MM.1S (cell line): ENCODE measurements at regions not wholly inside any gene's neighbourhood (a gene's known extent, or its start where the extent isn't known, plus 50 kb on each side); places are given as distances from the start of the nearest gene placed in this dataset.

Experiments used
- EZH2 ChIP-seq: fragments of 300-600 bp; sonication (generic); optimal IDR thresholded peaks from 2 replicates; pipeline ENCODE3; 2017; ENCODE audit warnings: low read depth, mild to moderate bottlenecking, antibody characterized with exemption, low read length, mixed read lengths
- TF ChIP-seq, protein P1 (sequence below): fragments of 300-600 bp; sonication (generic); IDR thresholded peaks from 2 replicates; pipeline ENCODE4 v1.5.1; 2016; ENCODE audit warnings: antibody characterized with exemption, low read length, mixed read lengths

DNA sequence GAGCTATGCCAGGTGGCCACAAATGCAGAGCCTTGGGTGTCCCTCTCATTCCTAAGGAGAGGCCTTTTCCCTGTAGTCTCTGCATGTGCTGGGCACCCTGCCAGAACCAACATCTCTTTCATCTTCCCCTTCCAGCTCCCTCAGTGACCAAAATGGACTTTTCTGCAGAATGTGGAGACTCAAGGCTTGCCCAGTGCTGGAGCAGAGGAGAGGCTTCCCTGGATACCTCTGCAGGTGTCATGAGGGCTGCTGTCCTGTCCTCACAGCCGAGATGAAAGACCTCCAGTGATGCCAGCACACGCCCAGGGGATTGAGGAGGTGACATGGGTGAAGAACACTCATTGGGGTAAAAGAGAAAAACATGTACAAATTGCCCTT is 347.0 kb upstream of the AJAP1 start:
- no peak for TF ChIP-seq EZH2
- TF ChIP-seq, protein P1, sequence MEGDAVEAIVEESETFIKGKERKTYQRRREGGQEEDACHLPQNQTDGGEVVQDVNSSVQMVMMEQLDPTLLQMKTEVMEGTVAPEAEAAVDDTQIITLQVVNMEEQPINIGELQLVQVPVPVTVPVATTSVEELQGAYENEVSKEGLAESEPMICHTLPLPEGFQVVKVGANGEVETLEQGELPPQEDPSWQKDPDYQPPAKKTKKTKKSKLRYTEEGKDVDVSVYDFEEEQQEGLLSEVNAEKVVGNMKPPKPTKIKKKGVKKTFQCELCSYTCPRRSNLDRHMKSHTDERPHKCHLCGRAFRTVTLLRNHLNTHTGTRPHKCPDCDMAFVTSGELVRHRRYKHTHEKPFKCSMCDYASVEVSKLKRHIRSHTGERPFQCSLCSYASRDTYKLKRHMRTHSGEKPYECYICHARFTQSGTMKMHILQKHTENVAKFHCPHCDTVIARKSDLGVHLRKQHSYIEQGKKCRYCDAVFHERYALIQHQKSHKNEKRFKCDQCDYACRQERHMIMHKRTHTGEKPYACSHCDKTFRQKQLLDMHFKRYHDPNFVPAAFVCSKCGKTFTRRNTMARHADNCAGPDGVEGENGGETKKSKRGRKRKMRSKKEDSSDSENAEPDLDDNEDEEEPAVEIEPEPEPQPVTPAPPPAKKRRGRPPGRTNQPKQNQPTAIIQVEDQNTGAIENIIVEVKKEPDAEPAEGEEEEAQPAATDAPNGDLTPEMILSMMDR = no peak
